ENCODE measurements at regions not wholly inside any gene's neighbourhood (a gene's known extent, or its start where the extent isn't known, plus 50 kb on each side); places are given as distances from the start of the nearest gene placed in this dataset.

- TF ChIP-seq ZNF274 (IDR thresholded peaks at IDR 0.05; ENCODE audit: low read length) (no peak), ZNF274 (tag by site-specific recombination; IDR thresholded peaks at IDR 0.05; ENCODE audit: borderline replicate concordance) (no peak), ZNF660 (tag by site-specific recombination; IDR thresholded peaks at IDR 0.05) (no peak), ZNF211 (tag by site-specific recombination; IDR thresholded peaks at IDR 0.05; ENCODE audit: low read depth) (no peak), ZBTB26 (tag by site-specific recombination; optimal IDR thresholded peaks at IDR 0.05) (no peak), ZNF488 (tag by site-specific recombination; IDR thresholded peaks at IDR 0.05) (no peak), PBX3 (CRISPR knock-in tag; IDR thresholded peaks at IDR 0.05) (no peak), OVOL3 (tag by site-specific recombination; IDR thresholded peaks at IDR 0.05) (no peak), ZNF140 (tag by site-specific recombination; IDR thresholded peaks at IDR 0.05) (no peak), ZBTB7A (tag by site-specific recombination; IDR thresholded peaks at IDR 0.05; ENCODE audit: low read depth) (no peak), ZNF280D (tag by site-specific recombination; IDR thresholded peaks at IDR 0.05) (no peak), ZNF626 (tag by site-specific recombination; IDR thresholded peaks at IDR 0.05) (no peak), CTCF (tag by site-specific recombination; IDR thresholded peaks at IDR 0.05) (no peak), ZNF785 (tag by site-specific recombination; IDR thresholded peaks at IDR 0.05) (no peak)
These were observed 184.2 kb downstream of the EFNB2 start for GRCh38 chr13:106351251-106351650.
